DMS153 (cell line): ENCODE measurements at regions not wholly inside any gene's neighbourhood (a gene's known extent, or its start where the extent isn't known, plus 50 kb on each side); places are given as distances from the start of the nearest gene placed in this dataset.
"Not testable (repeated sequence)": the region's sequence is repeated elsewhere in the genome, so short reads cannot be mapped to it uniquely, and the experiment has no call there.

Source experiments
- DNase-seq: peaks from one replicate; lab custom pipeline; 2025; lab: John Stamatoyannopoulos, UW

DNA sequence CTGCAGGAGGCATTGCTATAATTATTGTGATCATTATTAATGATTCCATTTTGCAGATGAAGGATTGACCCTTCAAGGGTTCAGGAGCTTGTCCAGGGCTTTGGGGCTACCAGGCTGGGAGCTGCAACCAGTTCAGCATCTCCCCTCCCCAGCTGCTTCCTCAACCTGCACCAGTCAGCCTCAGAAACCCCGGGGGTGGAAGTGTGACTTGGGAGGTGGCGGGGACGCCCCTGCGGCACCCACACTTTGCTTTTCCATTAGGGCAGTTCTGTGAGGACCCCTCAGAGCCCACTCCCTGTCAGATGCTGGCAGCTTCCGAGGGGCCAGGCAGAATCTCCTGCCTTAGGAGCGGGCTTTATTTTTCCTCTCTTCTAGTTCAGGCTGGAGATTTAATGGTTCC, 85.6 kb downstream of the OLFM1 start:
- no peak for DNase-seq

- DNase-seq, result no peak
These were observed 86.8 kb downstream of the OLFM1 start for GRCh38 chr9:135174248-135174647.

DNA sequence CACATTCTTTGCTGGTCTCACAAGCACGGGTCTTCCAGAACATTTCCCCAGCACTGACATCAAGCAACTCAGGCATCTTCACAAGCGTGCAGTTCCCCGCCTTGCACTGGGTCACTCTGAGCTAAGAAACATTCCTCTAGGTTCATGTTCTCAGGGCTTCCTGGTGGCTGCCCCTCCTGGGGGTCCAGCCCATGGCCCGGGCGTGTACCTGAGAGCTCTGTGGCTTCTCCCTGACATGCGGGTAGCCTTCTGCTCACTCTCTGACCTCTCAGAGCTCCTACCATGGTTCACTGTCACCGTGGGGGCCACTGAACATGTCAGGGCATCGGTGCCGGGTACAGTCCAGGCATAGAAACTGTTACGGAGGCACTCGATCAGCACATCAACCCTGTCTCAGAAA, 87.5 kb downstream of the OLFM1 start:
- no peak for DNase-seq

- no peak for DNase-seq
These were observed 88.8 kb downstream of the OLFM1 start for GRCh38 chr9:135176284-135176683.

DNA sequence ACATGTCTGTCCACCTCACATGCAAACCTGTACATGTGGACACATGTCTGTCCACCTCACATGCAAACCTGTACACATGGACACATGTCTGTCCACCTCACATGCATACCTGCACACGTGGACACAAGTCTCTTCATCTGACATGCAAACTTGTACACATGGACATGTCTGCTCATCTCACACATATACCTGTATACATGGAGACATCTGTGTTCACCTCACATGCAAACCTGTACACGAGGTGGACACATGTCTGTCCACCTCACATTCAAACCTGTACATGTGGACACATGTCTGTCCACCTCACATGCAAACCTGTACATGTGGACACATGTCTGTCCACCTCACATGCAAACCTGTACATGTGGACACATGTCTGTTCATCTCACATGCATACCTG, 90.1 kb downstream of the OLFM1 start:
- not testable (repeated sequence) for DNase-seq

GRCh38 chr9:135178498-135178897, 91.0 kb downstream of the OLFM1 start:
- DNase-seq, result no peak

- DNase-seq, result no peak
These were observed 91.6 kb downstream of the OLFM1 start for GRCh38 chr9:135179041-135179440.

GRCh38 chr9:135179976-135180375, 92.5 kb downstream of the OLFM1 start:
- DNase-seq, result no peak

GRCh38 chr9:135180586-135180985, 93.1 kb downstream of the OLFM1 start:
- DNase-seq, result no peak

- DNase-seq, result no peak
These were observed 93.9 kb downstream of the OLFM1 start for GRCh38 chr9:135181336-135181735.

GRCh38 chr9:135181841-135182240, 94.4 kb downstream of the OLFM1 start:
- not testable (repeated sequence) for DNase-seq

- DNase-seq, result no peak
These were observed 95.6 kb downstream of the OLFM1 start for GRCh38 chr9:135183069-135183468.

GRCh38 chr9:135183528-135184180, 96.2 kb downstream of the OLFM1 start:
- DNase-seq, result no peak

GRCh38 chr9:135184181-135185053, 96.9 kb downstream of the OLFM1 start:
- no peak for DNase-seq

DNA sequence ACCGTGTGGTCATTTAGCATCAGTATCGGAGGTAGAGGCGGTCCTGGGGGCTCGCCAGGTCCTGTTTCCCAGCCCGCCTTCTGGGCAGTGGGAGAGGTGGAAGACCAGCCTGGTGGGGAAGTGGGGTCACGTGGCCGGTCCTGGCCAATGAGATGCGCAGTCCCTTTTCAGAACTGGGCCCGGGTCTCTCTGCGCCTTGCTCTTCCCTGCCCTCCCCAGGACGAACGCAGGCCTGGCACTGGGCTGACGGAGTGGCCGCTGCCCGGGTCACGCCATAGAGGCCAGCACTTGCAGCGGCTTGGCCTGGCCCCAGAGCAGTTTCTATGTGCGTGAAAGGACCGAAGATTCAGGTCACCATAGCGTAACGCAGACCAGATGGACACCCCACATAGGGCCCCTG, 97.6 kb downstream of the OLFM1 start:
- DNase-seq, result no peak

DNA sequence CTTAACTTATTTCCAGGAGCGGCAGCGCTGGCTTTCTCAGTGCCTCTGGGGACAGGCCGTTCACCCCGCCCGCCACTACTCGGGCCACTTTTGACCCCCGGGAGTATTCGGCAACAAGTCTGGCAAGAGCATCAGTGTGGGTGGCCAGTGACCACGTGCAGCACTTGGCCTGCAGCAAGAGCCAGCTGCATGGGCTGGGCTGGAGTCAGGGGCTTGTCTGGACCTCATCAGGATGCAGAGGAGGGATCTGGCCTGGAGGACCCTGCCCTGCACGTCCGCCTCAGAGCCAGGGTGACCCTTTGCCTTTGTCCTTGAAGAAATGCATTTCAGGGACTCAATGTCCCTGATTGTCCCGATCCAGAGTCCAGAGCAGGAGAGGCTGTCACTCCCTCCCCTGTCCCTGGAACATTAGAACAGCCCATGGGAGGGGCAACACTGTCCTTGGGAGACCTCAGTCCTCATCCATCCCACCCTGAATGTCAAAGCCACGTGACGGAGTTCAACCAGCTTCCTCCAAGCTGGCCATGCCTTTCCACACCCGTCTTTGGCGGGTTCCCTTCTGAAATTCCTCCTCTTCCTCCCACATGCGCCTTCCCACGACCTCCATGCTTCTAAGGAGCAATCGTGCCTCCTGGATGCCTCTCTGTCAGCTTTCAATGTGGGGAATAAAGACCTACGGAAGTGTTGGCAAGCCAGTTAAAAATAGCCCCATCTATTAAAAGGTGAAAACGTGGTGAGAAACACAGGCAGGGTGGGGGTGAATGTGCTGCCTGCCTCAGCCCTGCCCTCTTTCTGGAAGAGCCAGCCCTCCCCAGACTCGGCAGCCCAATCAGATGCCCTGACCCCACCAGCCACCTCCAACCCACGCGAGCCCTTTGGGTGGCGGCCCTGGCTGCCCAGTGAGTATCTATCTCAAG, 99.0 kb downstream of the OLFM1 start:
- no peak for DNase-seq

DNA sequence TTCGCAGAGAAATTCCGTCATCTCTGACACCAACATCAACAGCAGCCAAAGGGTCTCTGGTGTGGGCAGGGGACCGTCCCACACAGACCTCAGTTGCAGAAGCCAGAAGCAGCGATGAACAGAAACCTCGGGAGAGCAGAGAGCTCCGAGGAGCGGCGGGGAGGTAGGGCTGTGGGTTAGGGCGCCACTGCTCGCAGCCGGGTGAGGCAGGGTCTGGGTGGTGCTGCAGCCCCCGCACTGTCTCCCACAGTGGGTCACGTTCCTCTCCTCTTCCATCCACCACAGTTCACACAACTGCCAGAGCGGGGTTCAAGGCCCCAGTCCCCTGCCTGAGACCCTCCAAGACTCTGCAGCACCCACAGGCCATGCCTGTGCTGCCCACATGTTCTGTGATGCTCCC, 99.9 kb downstream of the OLFM1 start:
- DNase-seq, result no peak

DNA sequence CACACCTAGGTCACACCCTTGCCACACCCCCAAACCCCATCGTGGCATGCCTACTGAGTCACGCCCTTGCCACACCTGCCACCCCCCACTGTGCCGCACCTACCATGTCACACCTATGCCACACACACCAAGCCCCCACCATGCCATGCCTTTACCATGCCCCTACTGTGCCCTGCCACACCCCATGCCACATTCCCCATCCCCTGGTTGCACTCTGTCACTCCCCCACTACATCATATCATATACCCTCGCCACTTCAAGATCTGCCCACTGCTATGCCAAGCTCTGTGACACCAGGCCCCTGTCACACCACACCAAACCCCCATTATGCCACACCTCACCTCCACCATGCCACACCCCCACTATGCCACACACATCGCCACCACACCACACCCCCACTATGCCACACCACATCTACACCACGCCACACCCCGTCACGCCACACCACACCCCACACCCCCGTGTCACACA, 101.2 kb downstream of the OLFM1 start:
- no peak for DNase-seq

DNA sequence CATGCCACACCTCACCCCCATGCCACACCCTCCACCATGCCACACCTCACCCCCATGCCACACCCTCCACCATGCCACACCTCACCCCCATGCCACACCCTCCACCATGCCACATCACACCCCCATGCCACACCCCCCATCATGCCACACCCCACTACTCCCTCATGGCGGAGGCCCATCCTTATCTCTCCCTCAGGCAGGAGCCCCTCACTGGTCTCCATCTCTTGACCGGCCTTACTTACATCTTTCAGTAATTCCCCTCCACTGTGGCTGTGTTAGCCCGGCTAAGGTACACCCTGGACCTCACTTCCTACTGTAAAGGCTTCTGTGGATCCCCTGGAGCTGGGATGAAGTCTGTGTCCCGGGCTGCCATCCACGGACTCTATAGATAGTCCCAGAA, 102.0 kb downstream of the OLFM1 start:
- DNase-seq, result no peak

DNA sequence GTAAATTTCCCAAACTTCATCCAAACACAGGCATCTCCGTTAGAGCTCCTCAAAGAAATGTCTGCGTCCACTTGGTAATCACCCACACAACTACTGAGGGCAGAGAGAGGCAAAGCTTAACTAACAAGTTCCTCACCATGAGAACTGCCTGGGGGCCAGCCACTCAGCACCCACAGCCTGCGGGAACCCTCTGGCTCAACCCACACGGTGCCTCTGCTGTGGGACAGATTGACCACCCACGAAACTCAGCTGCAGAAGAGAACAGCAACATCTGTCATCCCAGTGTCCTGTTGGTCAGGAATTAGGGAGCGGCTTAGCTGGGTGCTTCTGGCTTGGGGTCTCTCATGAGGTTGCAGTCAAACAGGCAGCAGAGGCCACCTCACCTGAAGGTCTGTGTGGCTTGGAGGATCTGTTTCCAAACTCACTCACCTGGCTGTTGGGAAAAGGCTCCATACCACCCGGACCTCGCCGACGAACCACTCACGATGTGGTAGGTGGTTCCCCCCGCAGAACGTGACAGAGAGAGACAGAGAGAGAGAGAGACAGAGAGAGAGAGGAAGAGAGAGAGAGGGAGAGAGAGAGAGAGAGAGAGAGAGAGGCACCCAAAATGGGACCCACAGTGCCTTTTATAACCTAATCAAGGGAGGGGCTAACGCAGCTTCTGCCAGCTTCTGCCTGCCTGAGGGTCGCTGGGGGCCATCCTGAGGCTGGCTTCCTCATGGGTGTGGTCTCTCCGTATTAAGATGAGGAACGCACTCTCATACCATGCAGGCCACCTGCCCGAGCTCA, 103.5 kb downstream of the OLFM1 start:
- no peak for DNase-seq

DNA sequence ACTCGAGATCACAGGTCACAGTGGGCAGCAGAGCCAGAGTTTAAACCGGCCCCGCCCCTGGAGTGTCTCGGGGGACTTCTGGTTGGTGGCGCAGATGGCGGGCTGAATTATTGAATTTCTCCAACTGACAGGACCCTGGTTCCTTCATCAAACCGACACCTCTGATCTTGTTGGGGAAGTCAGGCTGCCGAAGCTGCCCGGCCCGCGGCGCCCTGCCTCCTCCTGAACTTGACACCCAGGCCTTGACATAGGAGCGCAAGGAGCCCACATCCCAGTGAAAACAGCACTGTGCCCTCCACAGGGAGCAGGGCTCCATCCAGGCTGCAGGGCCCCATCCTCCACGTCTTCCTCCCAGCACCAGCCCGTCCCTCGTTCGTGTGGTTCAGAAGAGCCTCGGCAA, 105.2 kb downstream of the OLFM1 start:
- DNase-seq, result no peak

DNA sequence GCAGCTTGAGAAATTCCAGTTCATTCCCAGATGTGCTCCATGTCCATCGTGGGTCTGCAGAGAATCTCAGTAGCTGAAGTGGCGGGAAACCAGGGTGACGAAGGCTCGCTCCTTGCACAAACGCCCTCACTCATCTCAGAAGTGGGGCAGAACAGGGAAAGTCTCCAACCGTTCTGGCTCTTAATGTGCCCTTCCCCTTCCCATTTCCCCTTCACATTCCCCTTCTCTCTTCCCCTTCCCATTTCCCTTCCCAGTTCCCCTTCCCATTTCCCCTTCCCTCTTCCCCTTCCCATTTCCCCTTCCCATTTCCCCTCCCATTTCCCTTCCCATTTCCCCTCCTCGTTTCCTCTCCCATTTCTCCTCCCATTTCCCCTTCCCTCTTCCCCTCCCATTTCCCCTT, 108.5 kb downstream of the OLFM1 start:
- DNase-seq, result not testable (repeated sequence)
